ENCODE measurements at regions not wholly inside any gene's neighbourhood (a gene's known extent, or its start where the extent isn't known, plus 50 kb on each side); places are given as distances from the start of the nearest gene placed in this dataset.

- DNase-seq = no peak
Measured at GRCh38 chr13:109393045-109393444, 393.3 kb downstream of the IRS2 start.

DNA sequence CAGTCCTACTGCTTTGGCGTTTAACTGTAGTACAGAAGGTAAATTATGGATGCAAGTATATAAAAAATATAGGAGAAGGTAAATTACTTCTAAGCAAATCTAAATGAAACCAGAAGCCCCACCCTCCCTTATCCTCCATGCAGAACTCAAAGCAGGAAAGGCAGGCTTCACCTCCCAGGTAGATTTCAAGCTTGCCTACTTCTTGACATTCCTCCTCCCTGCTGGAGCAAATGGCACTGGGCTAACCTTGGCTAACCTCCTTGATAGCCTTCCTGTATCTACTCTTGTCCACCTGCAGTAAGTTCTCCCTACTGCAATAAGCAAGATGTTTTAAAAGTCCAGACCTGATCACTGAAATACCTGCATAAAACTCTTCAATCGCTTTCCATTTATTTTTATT is 396.0 kb downstream of the IRS2 start:
- no peak for DNase-seq

- peak; percentile 100 for DNase-seq
Measured at GRCh38 chr13:109389892-109390345, 396.5 kb downstream of the IRS2 start.

DNA sequence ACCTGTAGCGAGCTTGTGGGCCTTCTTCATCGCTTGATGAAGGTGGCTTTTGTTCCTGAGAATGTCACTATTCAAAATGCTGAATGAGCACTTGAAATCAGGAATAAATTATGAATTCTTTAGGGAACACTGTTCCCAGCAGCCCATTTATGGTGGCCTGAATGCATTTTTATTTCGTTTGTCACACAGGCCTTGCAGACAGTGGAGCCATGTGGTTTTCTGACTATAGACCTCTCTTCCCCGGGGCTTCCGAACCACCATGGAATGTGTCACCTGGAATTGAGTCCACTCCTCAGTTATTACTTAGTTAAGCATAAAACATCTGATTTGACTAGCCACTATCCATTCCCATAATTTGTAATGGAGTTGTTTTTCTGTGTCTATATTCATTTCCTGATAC is 396.9 kb downstream of the IRS2 start:
- DNase-seq = no peak

- peak; percentile 73 for DNase-seq
Measured at GRCh38 chr13:109387471-109387870, 398.9 kb downstream of the IRS2 start.

- no peak for DNase-seq
Measured at GRCh38 chr13:109385242-109385560, 401.2 kb downstream of the IRS2 start.

DNA sequence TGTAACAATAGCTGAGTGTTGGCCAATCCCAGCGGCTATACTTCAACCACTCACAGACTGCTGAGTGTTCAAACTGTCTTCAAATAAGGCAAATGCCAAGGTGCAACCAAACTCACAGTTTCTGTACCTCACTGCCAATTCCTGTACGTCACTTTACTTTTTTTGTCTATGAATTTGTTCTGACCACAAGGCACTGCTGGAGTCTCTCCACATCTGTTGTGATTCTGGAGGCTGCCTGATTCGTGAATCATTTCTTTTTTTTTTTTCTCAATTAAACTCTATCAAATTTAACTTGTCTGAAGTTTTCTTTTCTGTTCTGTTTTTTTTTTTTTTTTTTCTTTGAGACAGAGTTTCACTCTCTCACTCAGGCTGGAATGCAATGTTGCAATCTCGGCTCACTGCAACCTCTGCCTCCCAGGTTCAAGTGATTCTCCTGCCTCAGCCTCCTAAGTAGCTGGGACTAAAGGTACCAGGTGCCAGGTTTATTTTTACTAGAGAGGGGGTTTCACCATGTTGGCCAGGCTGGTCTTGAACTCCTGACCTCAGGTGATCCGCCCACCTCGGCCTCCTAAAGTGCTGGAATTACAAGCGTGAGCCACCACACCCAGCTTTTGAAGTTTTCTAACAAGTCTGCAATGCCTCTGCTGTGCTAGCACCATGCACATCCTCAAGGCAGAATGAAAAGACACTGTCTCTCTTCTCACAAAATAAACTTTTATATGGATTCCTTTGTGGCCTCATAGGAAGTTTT is 401.7 kb downstream of the IRS2 start:
- DNase-seq = no peak

DNA sequence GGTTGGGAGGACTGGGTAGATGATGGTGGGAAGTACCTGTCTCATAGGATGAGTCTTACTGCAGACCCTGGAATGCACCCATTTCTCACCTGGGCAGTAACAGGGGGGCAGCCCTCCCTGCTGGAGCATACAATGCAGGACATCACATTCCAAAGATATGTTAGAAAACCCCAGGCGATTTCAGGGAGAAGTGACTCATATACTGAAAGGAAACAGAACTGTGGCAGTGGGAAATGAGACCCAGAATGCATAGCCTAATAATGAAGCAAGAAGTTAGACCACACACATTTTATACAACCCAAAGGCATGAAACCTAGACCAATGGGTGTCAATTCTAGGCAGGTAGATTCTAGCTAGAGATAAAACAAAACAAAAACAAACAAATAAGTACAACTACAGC is 402.7 kb downstream of the IRS2 start:
- DNase-seq = no peak

DNA sequence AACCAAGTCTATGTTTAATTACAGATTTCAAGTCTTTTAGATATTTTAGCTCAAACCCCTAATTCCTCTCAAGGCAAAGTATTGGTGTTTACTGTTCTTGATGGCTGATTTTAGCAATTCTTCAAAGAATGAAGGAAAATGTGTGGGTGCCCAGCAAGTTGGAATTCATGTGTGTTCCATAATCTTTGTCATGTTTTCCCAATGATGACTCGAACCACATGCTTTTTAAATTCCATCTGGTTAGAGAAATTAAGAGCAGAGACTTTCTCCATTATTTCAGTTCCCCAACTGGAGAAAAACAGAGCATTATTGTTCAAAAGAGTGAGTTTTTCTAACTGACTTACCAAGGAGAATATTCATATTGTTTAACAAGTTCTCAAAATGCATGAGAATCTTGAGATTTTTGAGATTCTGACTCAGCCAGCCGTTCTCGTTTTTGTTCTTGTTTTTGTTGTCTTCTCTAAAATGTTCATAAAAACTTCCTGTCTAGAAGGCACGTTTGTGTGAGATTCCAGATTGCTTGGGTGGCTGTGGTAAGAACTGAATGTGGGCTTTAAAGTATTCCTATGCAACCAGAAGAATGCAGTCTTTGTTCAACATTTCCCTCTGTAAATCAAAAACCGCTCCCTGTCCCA is 404.7 kb downstream of the IRS2 start:
- DNase-seq = no peak

DNA sequence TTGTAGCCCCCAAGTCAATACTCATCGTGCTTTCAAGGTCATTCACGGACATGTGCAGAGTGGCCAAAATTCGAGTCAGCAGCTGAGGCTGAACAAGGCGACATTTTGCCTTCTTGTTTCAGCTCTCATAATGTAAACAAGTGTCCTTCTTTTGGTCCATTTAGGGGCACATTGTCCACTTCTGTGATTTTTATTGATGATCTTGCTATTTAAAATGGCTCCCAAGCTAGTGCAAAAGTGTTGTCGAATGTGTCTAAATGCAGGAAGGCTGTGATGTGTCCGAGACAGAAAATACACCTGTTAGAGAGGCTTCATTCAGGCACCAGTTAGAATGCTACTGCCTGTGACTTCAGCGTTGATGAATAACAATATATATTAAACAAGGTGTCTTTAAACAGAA is 405.9 kb downstream of the IRS2 start:
- DNase-seq = no peak

GRCh38 chr13:109379930-109380329 is 406.5 kb downstream of the IRS2 start:
- no peak for DNase-seq

DNA sequence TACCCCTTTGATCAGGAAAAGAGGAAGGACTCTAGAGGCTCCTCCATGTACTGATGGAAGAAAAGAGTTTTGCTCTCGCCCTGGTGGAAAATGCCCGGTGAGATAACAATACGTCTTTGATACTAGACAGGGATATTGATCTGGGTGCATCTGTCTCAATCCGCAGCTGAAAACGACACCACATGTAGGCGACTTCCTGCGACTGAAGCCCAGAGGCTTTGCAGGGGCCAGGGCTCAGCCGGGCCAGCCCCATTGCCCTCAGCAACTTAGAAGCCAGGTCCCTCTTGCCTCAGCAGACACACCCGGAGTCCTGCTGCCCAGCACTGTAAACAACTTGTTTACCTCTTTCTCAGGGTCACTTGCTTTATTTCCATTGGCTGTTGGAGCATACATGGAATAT is 409.4 kb downstream of the IRS2 start:
- no peak for DNase-seq

DNA sequence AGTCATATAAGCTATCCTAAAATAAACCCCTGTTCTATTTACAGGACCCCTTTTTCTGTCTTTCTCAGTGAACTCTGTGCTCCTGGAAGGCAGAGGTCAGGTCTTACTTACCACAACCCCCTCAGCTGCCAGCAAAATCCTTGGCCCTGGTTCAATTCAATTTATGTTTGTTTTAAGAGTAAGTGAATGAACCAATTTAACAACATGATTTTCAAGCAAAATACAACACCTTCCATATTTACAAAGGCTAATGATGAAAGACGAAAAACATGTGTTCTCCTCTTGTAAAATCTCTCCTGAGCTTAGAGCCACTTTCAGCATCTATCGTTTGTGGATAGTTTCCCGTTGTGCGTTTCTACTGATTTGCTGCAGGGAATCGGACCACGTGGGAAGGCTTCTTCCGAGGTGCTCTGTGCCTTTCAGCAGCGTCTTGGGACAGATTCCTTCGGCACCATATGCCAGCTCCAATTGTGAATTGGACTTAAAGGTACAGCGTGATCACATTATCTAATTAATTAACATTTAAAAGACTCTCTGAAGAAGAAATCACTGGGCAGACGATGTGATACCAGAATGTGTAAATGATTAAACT is 411.7 kb downstream of the IRS2 start:
- DNase-seq = no peak

DNA sequence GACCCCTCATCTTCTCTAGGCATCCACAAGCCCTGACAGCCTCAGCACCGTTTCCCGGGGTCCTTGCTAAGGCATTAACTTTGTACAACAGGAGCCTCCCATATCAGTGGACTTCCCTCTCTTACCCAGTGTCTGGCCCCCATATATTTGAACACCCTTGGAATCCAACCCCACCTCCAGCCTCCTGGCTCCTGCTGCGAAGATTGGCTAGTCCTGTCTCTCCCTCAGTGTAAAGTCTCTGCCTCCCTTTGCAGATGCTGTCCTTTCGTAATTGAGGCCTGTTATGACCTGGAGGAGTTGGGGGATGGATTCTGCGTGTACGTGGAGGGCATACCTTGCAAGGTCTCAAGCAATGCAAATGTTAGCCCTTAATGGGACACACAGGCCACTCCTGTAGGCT is 413.7 kb downstream of the IRS2 start:
- no peak for DNase-seq

DNA sequence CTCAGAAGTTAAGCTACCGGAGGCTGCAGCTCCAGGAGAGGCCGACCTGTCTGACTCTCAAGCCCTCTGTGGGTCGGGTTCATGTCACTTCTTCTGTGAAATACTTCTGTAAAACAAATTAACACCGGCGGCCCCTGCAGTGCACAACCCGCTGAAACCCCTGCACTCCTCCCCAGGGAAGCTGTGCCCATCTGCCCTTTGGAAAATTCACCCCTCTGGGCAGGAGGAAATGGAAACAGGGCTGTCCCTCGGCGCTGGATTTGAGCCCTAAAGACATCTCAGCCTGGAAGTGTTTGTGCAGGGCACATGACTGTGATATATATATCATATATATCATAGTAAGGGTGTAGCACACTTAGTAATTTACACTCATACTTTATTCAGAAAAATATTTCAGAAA is 415.3 kb downstream of the IRS2 start:
- no peak for DNase-seq

- DNase-seq = no peak
Measured at GRCh38 chr13:109370496-109370895, 415.9 kb downstream of the IRS2 start.

DNA sequence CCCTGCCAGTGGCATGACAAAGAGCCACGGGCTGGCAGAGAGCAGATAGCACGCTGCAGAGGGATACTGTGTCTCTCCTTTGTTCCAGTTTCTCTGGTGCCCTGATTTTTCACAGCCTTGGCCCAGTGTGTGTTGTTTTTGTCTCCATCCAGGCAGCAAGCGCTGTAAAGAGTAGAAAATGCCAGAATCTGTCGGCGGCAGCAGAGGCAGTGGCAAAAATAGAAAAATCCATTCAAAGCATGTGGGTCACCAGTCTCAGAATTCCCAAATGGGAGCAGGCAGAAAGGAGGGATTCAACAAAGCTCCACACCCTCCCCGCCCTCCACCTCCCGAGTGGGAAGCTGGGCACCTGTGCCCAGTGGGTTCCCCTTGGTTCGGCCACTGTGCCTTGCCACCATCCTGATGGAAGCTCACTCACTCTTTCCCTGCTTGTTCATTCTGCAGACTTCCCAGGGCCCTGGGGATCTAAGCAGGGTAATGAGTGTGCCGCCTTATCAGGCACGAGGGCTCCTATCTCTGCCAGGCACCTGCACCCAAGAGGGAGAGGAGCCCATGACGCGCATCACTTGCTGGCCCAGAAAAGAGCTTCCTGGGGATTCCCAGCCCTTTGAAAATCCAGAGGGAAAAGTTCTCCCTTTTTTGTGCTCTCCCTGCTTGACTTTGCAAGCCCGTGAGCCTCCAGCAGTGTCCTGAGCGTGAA is 416.9 kb downstream of the IRS2 start:
- DNase-seq = no peak

- no peak for DNase-seq
Measured at GRCh38 chr13:109368230-109368629, 418.2 kb downstream of the IRS2 start.

DNA sequence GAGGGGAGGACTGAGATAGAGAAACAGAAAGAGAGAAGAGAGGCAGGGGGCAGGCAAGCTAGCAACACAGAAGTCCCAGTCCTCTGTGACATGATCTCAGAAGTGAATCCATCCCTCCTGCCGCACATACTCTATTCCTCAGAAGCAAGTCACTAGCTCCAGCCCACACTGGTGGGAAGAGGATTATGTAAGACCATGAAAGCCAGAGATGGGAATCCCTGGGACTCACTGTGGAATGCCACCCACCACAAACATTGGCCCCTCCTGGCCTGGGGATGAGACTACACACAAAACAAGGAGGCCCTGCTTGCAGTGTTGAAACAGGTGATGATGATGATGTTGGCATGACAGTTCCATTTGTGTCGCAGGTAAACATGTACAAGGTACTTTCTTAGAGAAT is 419.9 kb downstream of the IRS2 start:
- no peak for DNase-seq

DNA sequence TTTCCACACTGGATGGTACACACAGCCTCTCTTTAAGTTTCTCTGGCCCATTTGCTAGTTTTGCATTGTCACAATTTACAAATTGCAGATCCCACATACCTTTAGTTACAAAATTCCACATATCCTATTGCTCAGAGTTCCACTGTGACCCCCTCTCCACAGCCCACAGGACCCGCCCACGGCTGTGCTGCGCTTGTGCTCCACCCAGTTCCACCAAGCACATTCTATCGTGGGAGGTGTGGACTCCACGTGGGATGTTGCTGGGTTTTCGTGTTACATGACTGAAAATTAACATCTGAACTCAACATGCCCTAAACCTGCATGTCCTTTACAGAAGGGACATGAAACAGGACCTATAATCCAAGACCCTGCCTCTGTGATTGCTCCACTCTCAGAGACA is 423.0 kb downstream of the IRS2 start:
- DNase-seq = no peak

DNA sequence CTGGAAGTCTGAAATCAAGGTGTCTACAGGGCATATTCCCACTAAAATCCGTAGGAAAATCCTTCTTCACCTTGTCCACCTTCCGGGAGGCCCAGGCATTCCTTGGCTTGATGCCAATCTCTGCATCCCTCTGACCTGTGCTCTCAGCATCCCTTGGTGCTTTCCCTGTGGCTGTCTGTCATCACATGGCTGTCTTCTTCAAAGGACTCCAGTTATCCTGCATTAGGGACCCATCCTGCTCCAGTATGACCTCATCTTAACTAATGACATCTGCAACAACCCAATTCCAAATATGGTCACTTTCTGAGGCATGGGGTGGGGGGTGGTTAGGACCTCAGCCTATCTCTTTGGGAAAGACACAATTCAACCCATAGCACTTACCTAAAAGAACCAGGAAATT is 423.8 kb downstream of the IRS2 start:
- DNase-seq = no peak

DNA sequence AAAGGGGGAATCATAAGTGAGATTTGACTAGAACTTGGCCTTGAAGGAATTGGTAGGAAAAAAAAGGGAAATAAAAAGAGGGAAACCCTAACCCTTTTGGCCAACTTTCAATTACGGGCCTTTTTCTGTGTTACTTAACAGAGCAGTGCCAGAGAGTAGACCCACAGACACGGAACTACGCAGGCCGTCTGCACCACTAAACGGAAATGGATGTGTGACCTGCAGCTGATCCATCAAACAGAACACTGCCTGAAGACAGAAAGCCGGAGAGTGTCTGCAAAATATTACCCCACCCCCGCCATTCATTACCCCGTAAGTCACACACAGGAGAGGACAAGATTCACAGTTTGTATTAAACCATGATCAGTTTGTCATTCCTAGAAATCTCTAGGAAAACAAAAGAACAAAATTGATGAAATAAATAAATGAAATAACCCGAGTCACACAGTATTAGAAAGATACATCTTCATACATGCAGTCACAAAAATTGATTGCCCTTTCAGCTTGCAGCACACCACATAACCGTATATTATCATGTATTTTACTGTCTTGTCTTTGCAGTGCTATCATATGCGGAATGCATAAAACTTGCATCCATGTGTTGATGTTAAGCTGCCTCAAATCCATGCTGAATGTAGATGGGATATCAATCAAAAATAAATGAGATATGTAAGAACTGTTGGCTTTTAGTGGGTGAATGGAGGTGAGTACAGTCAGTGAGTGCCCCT is 424.7 kb downstream of the IRS2 start:
- no peak for DNase-seq

- no peak for DNase-seq
Measured at GRCh38 chr13:109357751-109358471, 428.5 kb downstream of the IRS2 start.

Data from GF-D8 (cell line).